GM13976 (cell line): ENCODE measurements at regions not wholly inside any gene's neighbourhood (a gene's known extent, or its start where the extent isn't known, plus 50 kb on each side); places are given as distances from the start of the nearest gene placed in this dataset.
A peak's percentile ranks its signal among the peaks of the same experiment; 100 is the strongest.

Experiments used
- DNase-seq: peaks from one replicate; pipeline ENCODE4 v3.0.0; 2012; ENCODE audit warnings: low spot score
- CTCF ChIP-seq: IDR thresholded peaks from 2 replicates; pipeline ENCODE4 v1.5.1; 2012; ENCODE audit warnings: borderline replicate concordance, mild to moderate bottlenecking; ENCODE audit not compliant: insufficient read depth; ENCODE audit errors: extremely low read depth, missing control alignments, control extremely low read depth
- in situ Hi-C: fragments of 300-500 bp; cut with MboI; formaldehyde crosslinking; loops from one replicate; pipeline ENCODE4 v1.12.0; 2022; ENCODE audit warnings: low sequenced_read_pairs, mixed read lengths, inconsistent platforms; ENCODE audit not compliant: unreplicated experiment

- DNase-seq: no peak
- TF ChIP-seq CTCF: no peak
- in situ Hi-C loops: loop anchor here (25.0 kb wide), 1 partner anchor 876 kb away; no protein-coding TSS in a partner anchor
Observed at GRCh38 chr1:193411714-193412113, 225.3 kb upstream of the B3GALT2 start.

- no peak for DNase-seq
- no peak for TF ChIP-seq CTCF
- in situ Hi-C loops: loop anchor here (25.0 kb wide), 1 partner anchor 876 kb away; no protein-coding TSS in a partner anchor
Observed at GRCh38 chr1:193411215-193411614, 224.8 kb upstream of the B3GALT2 start.

GRCh38 chr1:193408782-193409293, 222.4 kb upstream of the B3GALT2 start:
- no peak for TF ChIP-seq CTCF
- no peak for DNase-seq
- in situ Hi-C loops: loop anchor here (25.0 kb wide), 1 partner anchor 878 kb away; no protein-coding TSS in a partner anchor

GRCh38 chr1:193406901-193407300, 220.5 kb upstream of the B3GALT2 start:
- TF ChIP-seq CTCF: peak; percentile 65
- peak; percentile 32 for DNase-seq
- in situ Hi-C loops: loop anchor here (25.0 kb wide), 1 partner anchor 880 kb away; no protein-coding TSS in a partner anchor

GRCh38 chr1:193404236-193404635, 217.8 kb upstream of the B3GALT2 start:
- in situ Hi-C loops: loop anchor here (25.0 kb wide), 1 partner anchor 883 kb away; no protein-coding TSS in a partner anchor
- no peak for DNase-seq
- TF ChIP-seq CTCF: no peak

GRCh38 chr1:193402977-193403376, 216.6 kb upstream of the B3GALT2 start:
- in situ Hi-C loops: loop anchor here (25.0 kb wide), 1 partner anchor 884 kb away; no protein-coding TSS in a partner anchor
- no peak for TF ChIP-seq CTCF
- DNase-seq: no peak
